ENCODE measurements at regions not wholly inside any gene's neighbourhood (a gene's known extent, or its start where the extent isn't known, plus 50 kb on each side); places are given as distances from the start of the nearest gene placed in this dataset.

- no peak overlapping the region for H3K27ac ChIP-seq (ENCODE audit: low read depth, low read length)
- H3K27me3 ChIP-seq (ENCODE audit: control insufficient read depth, insufficient read depth, low read length) = no peaks in the 10 kb centered on the region
- no peak overlapping the region for H3K4me3 ChIP-seq (ENCODE audit: low read depth, low read length)
- peaks cover 13% of the 10 kb centered on the region for H3K4me1 ChIP-seq (ENCODE audit: control insufficient read depth, insufficient read depth, low read length)
- no peak overlapping the region for H3K9ac ChIP-seq (ENCODE audit: low read depth, low read length)
- H3K36me3 ChIP-seq (ENCODE audit: control insufficient read depth, insufficient read depth, low read length) = no peaks in the 10 kb centered on the region
- H3K9me3 ChIP-seq (ENCODE audit: control insufficient read depth, insufficient read depth, low read length) = no peaks in the 10 kb centered on the region
Observed at GRCh38 chr2:38496927-38497669, 105.6 kb downstream of the HNRNPLL start.

- Histone ChIP-seq H3K9me3 (ENCODE audit: control insufficient read depth, insufficient read depth, low read length) (no peaks in the 10 kb centered on the region), H3K9ac (ENCODE audit: low read depth, low read length) (no peak overlapping the region), H3K27me3 (ENCODE audit: control insufficient read depth, insufficient read depth, low read length) (no peaks in the 10 kb centered on the region), H3K36me3 (ENCODE audit: control insufficient read depth, insufficient read depth, low read length) (no peaks in the 10 kb centered on the region), H3K4me1 (ENCODE audit: control insufficient read depth, insufficient read depth, low read length) (peaks cover 13% of the 10 kb centered on the region), H3K27ac (ENCODE audit: low read depth, low read length) (no peak overlapping the region), H3K4me3 (ENCODE audit: low read depth, low read length) (no peak overlapping the region)
Observed at GRCh38 chr2:38495880-38496279, 106.8 kb downstream of the HNRNPLL start.

GRCh38 chr2:38494394-38494793 is 108.3 kb downstream of the HNRNPLL start:
- Histone ChIP-seq H3K27ac (ENCODE audit: low read depth, low read length) (no peak overlapping the region), H3K9me3 (ENCODE audit: control insufficient read depth, insufficient read depth, low read length) (no peaks in the 10 kb centered on the region), H3K9ac (ENCODE audit: low read depth, low read length) (no peak overlapping the region), H3K4me1 (ENCODE audit: control insufficient read depth, insufficient read depth, low read length) (0 out of 2 replicates have a peak, but pooled peaks cover 1% of the 10 kb centered on the region), H3K4me3 (ENCODE audit: low read depth, low read length) (no peak overlapping the region), H3K27me3 (ENCODE audit: control insufficient read depth, insufficient read depth, low read length) (no peaks in the 10 kb centered on the region), H3K36me3 (ENCODE audit: control insufficient read depth, insufficient read depth, low read length) (no peaks in the 10 kb centered on the region)

- H3K9ac ChIP-seq (ENCODE audit: low read depth, low read length) = no peak overlapping the region
- no peak overlapping the region for H3K4me3 ChIP-seq (ENCODE audit: low read depth, low read length)
- no peaks in the 10 kb centered on the region for H3K4me1 ChIP-seq (ENCODE audit: control insufficient read depth, insufficient read depth, low read length)
- H3K9me3 ChIP-seq (ENCODE audit: control insufficient read depth, insufficient read depth, low read length) = no peaks in the 10 kb centered on the region
- no peaks in the 10 kb centered on the region for H3K36me3 ChIP-seq (ENCODE audit: control insufficient read depth, insufficient read depth, low read length)
- H3K27ac ChIP-seq (ENCODE audit: low read depth, low read length) = no peak overlapping the region
- no peaks in the 10 kb centered on the region for H3K27me3 ChIP-seq (ENCODE audit: control insufficient read depth, insufficient read depth, low read length)
Observed at GRCh38 chr2:38492042-38492615, 110.6 kb downstream of the HNRNPLL start.

GRCh38 chr2:38491436-38491835 is 111.3 kb downstream of the HNRNPLL start:
- H3K27ac ChIP-seq (ENCODE audit: low read depth, low read length) = no peak overlapping the region
- no peaks in the 10 kb centered on the region for H3K27me3 ChIP-seq (ENCODE audit: control insufficient read depth, insufficient read depth, low read length)
- no peaks in the 10 kb centered on the region for H3K9me3 ChIP-seq (ENCODE audit: control insufficient read depth, insufficient read depth, low read length)
- no peak overlapping the region for H3K4me3 ChIP-seq (ENCODE audit: low read depth, low read length)
- H3K36me3 ChIP-seq (ENCODE audit: control insufficient read depth, insufficient read depth, low read length) = no peaks in the 10 kb centered on the region
- no peaks in the 10 kb centered on the region for H3K4me1 ChIP-seq (ENCODE audit: control insufficient read depth, insufficient read depth, low read length)
- H3K9ac ChIP-seq (ENCODE audit: low read depth, low read length) = no peak overlapping the region

- no peaks in the 10 kb centered on the region for H3K4me1 ChIP-seq (ENCODE audit: control insufficient read depth, insufficient read depth, low read length)
- H3K9me3 ChIP-seq (ENCODE audit: control insufficient read depth, insufficient read depth, low read length) = no peaks in the 10 kb centered on the region
- H3K4me3 ChIP-seq (ENCODE audit: low read depth, low read length) = no peak overlapping the region
- H3K27ac ChIP-seq (ENCODE audit: low read depth, low read length) = no peak overlapping the region
- H3K9ac ChIP-seq (ENCODE audit: low read depth, low read length) = no peak overlapping the region
- no peaks in the 10 kb centered on the region for H3K36me3 ChIP-seq (ENCODE audit: control insufficient read depth, insufficient read depth, low read length)
- H3K27me3 ChIP-seq (ENCODE audit: control insufficient read depth, insufficient read depth, low read length) = no peaks in the 10 kb centered on the region
Observed at GRCh38 chr2:38489846-38490245, 112.8 kb upstream of the ATL2 start.

GRCh38 chr2:38487852-38488251 is 110.8 kb upstream of the ATL2 start:
- H3K9ac ChIP-seq (ENCODE audit: low read depth, low read length) = no peak overlapping the region
- no peak overlapping the region for H3K27ac ChIP-seq (ENCODE audit: low read depth, low read length)
- no peaks in the 10 kb centered on the region for H3K9me3 ChIP-seq (ENCODE audit: control insufficient read depth, insufficient read depth, low read length)
- H3K27me3 ChIP-seq (ENCODE audit: control insufficient read depth, insufficient read depth, low read length) = no peaks in the 10 kb centered on the region
- no peaks in the 10 kb centered on the region for H3K36me3 ChIP-seq (ENCODE audit: control insufficient read depth, insufficient read depth, low read length)
- H3K4me1 ChIP-seq (ENCODE audit: control insufficient read depth, insufficient read depth, low read length) = 0 out of 2 replicates have a peak, but pooled peaks cover 3% of the 10 kb centered on the region
- no peak overlapping the region for H3K4me3 ChIP-seq (ENCODE audit: low read depth, low read length)

- Histone ChIP-seq H3K4me3 (ENCODE audit: low read depth, low read length) (no peak overlapping the region), H3K4me1 (ENCODE audit: control insufficient read depth, insufficient read depth, low read length) (0 out of 2 replicates have a peak, but pooled peaks cover 3% of the 10 kb centered on the region), H3K36me3 (ENCODE audit: control insufficient read depth, insufficient read depth, low read length) (no peaks in the 10 kb centered on the region), H3K9ac (ENCODE audit: low read depth, low read length) (no peak overlapping the region), H3K27me3 (ENCODE audit: control insufficient read depth, insufficient read depth, low read length) (no peaks in the 10 kb centered on the region), H3K9me3 (ENCODE audit: control insufficient read depth, insufficient read depth, low read length) (no peaks in the 10 kb centered on the region), H3K27ac (ENCODE audit: low read depth, low read length) (no peak overlapping the region)
Observed at GRCh38 chr2:38486213-38487026, 109.3 kb upstream of the ATL2 start.

GRCh38 chr2:38485734-38486133 is 108.7 kb upstream of the ATL2 start:
- H3K27ac ChIP-seq (ENCODE audit: low read depth, low read length) = no peak overlapping the region
- peaks cover 2% of the 10 kb centered on the region; the same call in 1 of the 2 replicates for H3K9me3 ChIP-seq (ENCODE audit: control insufficient read depth, insufficient read depth, low read length)
- H3K4me3 ChIP-seq (ENCODE audit: low read depth, low read length) = no peak overlapping the region
- no peak overlapping the region for H3K9ac ChIP-seq (ENCODE audit: low read depth, low read length)
- H3K36me3 ChIP-seq (ENCODE audit: control insufficient read depth, insufficient read depth, low read length) = no peaks in the 10 kb centered on the region
- no peaks in the 10 kb centered on the region for H3K27me3 ChIP-seq (ENCODE audit: control insufficient read depth, insufficient read depth, low read length)
- 0 out of 2 replicates have a peak, but pooled peaks cover 3% of the 10 kb centered on the region for H3K4me1 ChIP-seq (ENCODE audit: control insufficient read depth, insufficient read depth, low read length)

- Histone ChIP-seq H3K9me3 (ENCODE audit: control insufficient read depth, insufficient read depth, low read length) (peaks cover 9% of the 10 kb centered on the region; the same call in 1 of the 2 replicates), H3K36me3 (ENCODE audit: control insufficient read depth, insufficient read depth, low read length) (no peaks in the 10 kb centered on the region), H3K27ac (ENCODE audit: low read depth, low read length) (no peak overlapping the region), H3K4me1 (ENCODE audit: control insufficient read depth, insufficient read depth, low read length) (0 out of 2 replicates have a peak, but pooled peaks cover 3% of the 10 kb centered on the region), H3K9ac (ENCODE audit: low read depth, low read length) (no peak overlapping the region), H3K27me3 (ENCODE audit: control insufficient read depth, insufficient read depth, low read length) (no peaks in the 10 kb centered on the region), H3K4me3 (ENCODE audit: low read depth, low read length) (no peak overlapping the region)
Observed at GRCh38 chr2:38484957-38485356, 107.9 kb upstream of the ATL2 start.
